Stimulated activated naive CD8-positive, alpha-beta T cell treated with anti-CD3 and anti-CD28 coated beads, Interleukin-15, amount 100 ng/mL, for 72 hours (primary cell): ENCODE measurements at regions not wholly inside any gene's neighbourhood (a gene's known extent, or its start where the extent isn't known, plus 50 kb on each side); places are given as distances from the start of the nearest gene placed in this dataset.

Source experiments
- ATAC-seq: fragments of 150-1000 bp; cut with Tn5 transposase; 2 replicates; pipeline ENCODE4 v1.10.0; 2021; ENCODE audit warnings: mild to moderate bottlenecking, moderate library complexity
- DNase-seq, 2 donors: peaks; one replicate each; pipeline ENCODE4 v3.0.0; 2021 to 2022
- H3K27ac Mint-ChIP-seq, 2 donors: one replicate each; pipeline ENCODE4 v1.8.0; 2022; ENCODE audit warnings: mild to moderate bottlenecking in 2 of 2, mixed read lengths in 2 of 2, moderate library complexity in 2 of 2
- H3K27me3 Mint-ChIP-seq: one replicate; pipeline ENCODE4 v1.8.0; 2022; ENCODE audit warnings: mixed read lengths
- H3K4me1 Mint-ChIP-seq: one replicate; pipeline ENCODE4 v1.8.0; 2022; ENCODE audit warnings: mild to moderate bottlenecking, mixed read lengths
- H3K4me3 Mint-ChIP-seq, 2 donors: one replicate each; pipeline ENCODE4 v1.8.0; 2022; ENCODE audit warnings: mild to moderate bottlenecking in 2 of 2, mixed read lengths in 2 of 2, moderate library complexity in 1 of 2
- H3K9me3 Mint-ChIP-seq, 2 donors: one replicate each; pipeline ENCODE4 v1.8.0; 2022; ENCODE audit warnings: mixed read lengths in 2 of 2

GRCh38 chr13:69391756-69392155, 715.9 kb upstream of the ATXN8OS start:
- Mint-ChIP-seq H3K9me3 (peaks cover 30% of the 10 kb centered on the region in 2 donors), H3K4me3 (no peak overlapping the region), H3K27me3 (no peaks in the 10 kb centered on the region), H3K27ac (no peak overlapping the region), H3K4me1 (no peaks in the 10 kb centered on the region)
- ATAC-seq (no peak), DNase-seq (no peak)

- Mint-ChIP-seq H3K27me3 (no peaks in the 10 kb centered on the region), H3K4me1 (no peaks in the 10 kb centered on the region), H3K4me3 (no peak overlapping the region), H3K9me3 (peaks cover 30 to 32% of the 10 kb centered on the region in 2 donors), H3K27ac (no peak overlapping the region)
- no peak for DNase-seq
- ATAC-seq = no peak
These were observed 717.7 kb upstream of the ATXN8OS start for GRCh38 chr13:69389899-69390298.

- no peak for ATAC-seq
- Mint-ChIP-seq H3K4me3 (no peak overlapping the region), H3K27ac (no peak overlapping the region), H3K4me1 (no peaks in the 10 kb centered on the region), H3K9me3 (peaks cover 4 to 15% of the 10 kb centered on the region in 2 donors), H3K27me3 (no peaks in the 10 kb centered on the region)
- DNase-seq = no peak
These were observed 733.7 kb upstream of the ATXN8OS start for GRCh38 chr13:69373747-69374425.

- Mint-ChIP-seq H3K27me3 (no peaks in the 10 kb centered on the region), H3K27ac (no peak overlapping the region), H3K9me3 (peaks cover 12 to 17% of the 10 kb centered on the region in 2 donors), H3K4me3 (no peak overlapping the region), H3K4me1 (no peaks in the 10 kb centered on the region)
- DNase-seq (no peak), ATAC-seq (no peak)
These were observed 744.3 kb upstream of the ATXN8OS start for GRCh38 chr13:69363360-69363759.

- ATAC-seq (no peak), DNase-seq (no peak)
- peaks cover 8 to 16% of the 10 kb centered on the region in 2 donors for H3K9me3 Mint-ChIP-seq
- H3K27ac Mint-ChIP-seq = no peak overlapping the region
- no peaks in the 10 kb centered on the region for H3K4me1 Mint-ChIP-seq
- H3K27me3 Mint-ChIP-seq = no peaks in the 10 kb centered on the region
- no peak overlapping the region for H3K4me3 Mint-ChIP-seq
These were observed 776.4 kb upstream of the ATXN8OS start for GRCh38 chr13:69331245-69331644.

- Mint-ChIP-seq H3K4me1 (no peaks in the 10 kb centered on the region), H3K9me3 (peaks cover 0 to 7% of the 10 kb centered on the region in 2 donors), H3K27ac (no peak overlapping the region), H3K4me3 (no peak overlapping the region), H3K27me3 (no peaks in the 10 kb centered on the region)
- ATAC-seq (no peak), DNase-seq (no peak)
These were observed 783.3 kb upstream of the ATXN8OS start for GRCh38 chr13:69324090-69324886.

GRCh38 chr13:69319656-69320055, 788.0 kb upstream of the ATXN8OS start:
- Mint-ChIP-seq H3K27ac (no peak overlapping the region), H3K4me3 (no peak overlapping the region), H3K4me1 (no peaks in the 10 kb centered on the region), H3K27me3 (no peaks in the 10 kb centered on the region), H3K9me3 (no peaks in the 10 kb centered on the region)
- DNase-seq (no peak), ATAC-seq (no peak)

GRCh38 chr13:69315039-69315438, 792.6 kb upstream of the ATXN8OS start:
- Mint-ChIP-seq H3K27ac (no peak overlapping the region), H3K9me3 (peaks cover 0 to 19% of the 10 kb centered on the region in 2 donors), H3K27me3 (no peaks in the 10 kb centered on the region), H3K4me3 (no peak overlapping the region), H3K4me1 (no peaks in the 10 kb centered on the region)
- DNase-seq (no peak), ATAC-seq (no peak)

- Mint-ChIP-seq H3K4me1 (no peaks in the 10 kb centered on the region), H3K27ac (no peak overlapping the region), H3K4me3 (no peak overlapping the region), H3K9me3 (peaks cover 0 to 6% of the 10 kb centered on the region in 2 donors), H3K27me3 (no peaks in the 10 kb centered on the region)
- DNase-seq = no peak
- no peak for ATAC-seq
These were observed 800.9 kb upstream of the ATXN8OS start for GRCh38 chr13:69306766-69307165.

GRCh38 chr13:69300131-69300530, 807.5 kb upstream of the ATXN8OS start:
- no peak for ATAC-seq
- H3K4me1 Mint-ChIP-seq = no peaks in the 10 kb centered on the region
- no peak overlapping the region for H3K27ac Mint-ChIP-seq

GRCh38 chr13:69296130-69296529, 811.5 kb upstream of the ATXN8OS start:
- no peak overlapping the region for H3K27ac Mint-ChIP-seq
- ATAC-seq (no peak), DNase-seq (no peak)
- peaks cover 20 to 27% of the 10 kb centered on the region in 2 donors for H3K9me3 Mint-ChIP-seq
- no peak overlapping the region for H3K4me3 Mint-ChIP-seq
- no peaks in the 10 kb centered on the region for H3K27me3 Mint-ChIP-seq
- no peaks in the 10 kb centered on the region for H3K4me1 Mint-ChIP-seq

More at GRCh38 chr13:69300131-69300530, 807.5 kb upstream of the ATXN8OS start:
- no peaks in the 10 kb centered on the region for H3K27me3 Mint-ChIP-seq
- DNase-seq = no peak
- peaks cover 23 to 24% of the 10 kb centered on the region in 2 donors for H3K9me3 Mint-ChIP-seq
- no peak overlapping the region for H3K4me3 Mint-ChIP-seq

- Mint-ChIP-seq H3K27ac (no peak overlapping the region), H3K27me3 (no peaks in the 10 kb centered on the region)
These were observed 814.7 kb upstream of the ATXN8OS start for GRCh38 chr13:69292789-69293425.

GRCh38 chr13:69291292-69291906, 816.2 kb upstream of the ATXN8OS start:
- Mint-ChIP-seq H3K27ac (no peak overlapping the region), H3K9me3 (peaks cover 0 to 19% of the 10 kb centered on the region in 2 donors), H3K27me3 (no peaks in the 10 kb centered on the region), H3K4me1 (no peaks in the 10 kb centered on the region), H3K4me3 (no peak overlapping the region)
- DNase-seq (no peak), ATAC-seq (no peak)

More at GRCh38 chr13:69292789-69293425, 814.7 kb upstream of the ATXN8OS start:
- Mint-ChIP-seq H3K4me1 (no peaks in the 10 kb centered on the region), H3K9me3 (peaks cover 0 to 19% of the 10 kb centered on the region in 2 donors), H3K4me3 (no peak overlapping the region)
- no peak for ATAC-seq
- DNase-seq = no peak

- Mint-ChIP-seq H3K4me3 (no peak overlapping the region), H3K4me1 (no peaks in the 10 kb centered on the region), H3K27ac (no peak overlapping the region), H3K9me3 (peaks cover 3 to 12% of the 10 kb centered on the region in 2 donors), H3K27me3 (no peaks in the 10 kb centered on the region)
- DNase-seq (no peak), ATAC-seq (no peak)
These were observed 819.6 kb upstream of the ATXN8OS start for GRCh38 chr13:69288026-69288425.

- ATAC-seq (no peak), DNase-seq (no peak)
- Mint-ChIP-seq H3K4me1 (no peaks in the 10 kb centered on the region), H3K4me3 (no peak overlapping the region), H3K27me3 (no peaks in the 10 kb centered on the region), H3K27ac (no peak overlapping the region), H3K9me3 (peaks cover 12 to 18% of the 10 kb centered on the region in 2 donors)
These were observed 820.5 kb upstream of the ATXN8OS start for GRCh38 chr13:69287050-69287698.
